Neural cell (in vitro differentiated cells): ENCODE measurements at regions not wholly inside any gene's neighbourhood (a gene's known extent, or its start where the extent isn't known, plus 50 kb on each side); places are given as distances from the start of the nearest gene placed in this dataset.

Experiments used
- H2AFZ ChIP-seq: fragments of 200-600, 300-800 bp; sonication (generic), shearing (Covaris generic); 2 replicates; pipeline ENCODE4 v1.6.0; 2014; ENCODE audit warnings: low read depth, mild to moderate bottlenecking, antibody characterized with exemption, low read length, moderate library complexity
- H3F3A ChIP-seq: fragments of 200-600 bp; shearing (Covaris generic); 2 replicates; pipeline ENCODE4 v1.6.1; 2016; ENCODE audit warnings: mild to moderate bottlenecking, moderate library complexity, mixed read lengths, antibody characterized with exemption, low read length; ENCODE audit not compliant: insufficient read depth, poor library complexity, severe bottlenecking
- H3K27ac ChIP-seq: fragments of 200-600, 300-800 bp; sonication (generic), shearing (Covaris generic); 2 replicates; pipeline ENCODE4 v1.5.1; 2014; ENCODE audit warnings: mild to moderate bottlenecking, low read length, moderate library complexity
- H3K27me3 ChIP-seq: fragments of 300-800, 200-600 bp; sonication (generic), shearing (Covaris generic); 2 replicates; pipeline ENCODE4 v1.6.0; 2014; ENCODE audit warnings: mild to moderate bottlenecking, low read depth, low read length, moderate library complexity; ENCODE audit not compliant: insufficient read depth
- H3K36me3 ChIP-seq: fragments of 300-800, 200-600 bp; sonication (generic), shearing (Covaris generic); 2 replicates; pipeline ENCODE4 v1.5.1; 2014; ENCODE audit warnings: mild to moderate bottlenecking, antibody characterized with exemption, low read length, moderate library complexity; ENCODE audit not compliant: insufficient read depth
- H3K4me2 ChIP-seq: fragments of 300-800, 200-600 bp; sonication (generic), shearing (Covaris generic); 2 replicates; pipeline ENCODE4 v1.6.0; 2014; ENCODE audit warnings: mild to moderate bottlenecking, low read length
- H3K4me3 ChIP-seq: fragments of 300-800, 200-600 bp; sonication (generic), shearing (Covaris generic); 2 replicates; pipeline ENCODE4 v1.5.1; 2014; ENCODE audit warnings: mild to moderate bottlenecking, low read length, moderate library complexity
- H3K79me2 ChIP-seq: fragments of 200-600 bp; shearing (Covaris generic); replicated peaks from 2 replicates; pipeline ENCODE4 v1.6.0; 2014; ENCODE audit warnings: mild to moderate bottlenecking, low read length, moderate library complexity; ENCODE audit not compliant: insufficient read depth
- H3K9ac ChIP-seq: fragments of 300-800, 200-600 bp; sonication (generic), shearing (Covaris generic); 2 replicates; pipeline ENCODE4 v1.6.1; 2016; ENCODE audit warnings: mild to moderate bottlenecking, low read length, mixed read lengths
- H3K9me2 ChIP-seq: fragments of 200-600 bp; shearing (Covaris generic); 2 replicates; pipeline ENCODE4 v1.6.1; 2016; ENCODE audit warnings: mild to moderate bottlenecking, low read length, mixed read lengths; ENCODE audit not compliant: insufficient read depth
- H3K9me3 ChIP-seq: fragments of 200-600, 300-800 bp; sonication (generic), shearing (Covaris generic); 2 replicates; pipeline ENCODE4 v1.6.1; 2016; ENCODE audit warnings: mild to moderate bottlenecking, mixed run types, low read length, moderate library complexity, mixed read lengths
- H4K20me1 ChIP-seq: fragments of 200-600 bp; shearing (Covaris generic); 2 replicates; pipeline ENCODE4 v1.6.1; 2016; ENCODE audit warnings: mild to moderate bottlenecking, mixed run types; ENCODE audit not compliant: insufficient read depth
- CTCF ChIP-seq: fragments of 450-650 bp; IDR thresholded peaks from 2 replicates; pipeline ENCODE4 v1.5.1; 2014; ENCODE audit warnings: antibody characterized with exemption, mild to moderate bottlenecking, moderate library complexity; ENCODE audit not compliant: poor library complexity, severe bottlenecking
- EP300 ChIP-seq: fragments of 450-650 bp; conservative IDR thresholded peaks from 2 replicates; pipeline ENCODE4 v1.6.1; 2014; ENCODE audit warnings: antibody characterized with exemption, mild to moderate bottlenecking, moderate library complexity; ENCODE audit not compliant: poor library complexity, severe bottlenecking
- EZH2 ChIP-seq: fragments of 200-600, 300-800 bp; shearing (Covaris generic), sonication (generic); IDR thresholded peaks from 2 replicates; pipeline ENCODE4 v1.6.1; 2014; ENCODE audit warnings: antibody characterized with exemption, low read length, borderline replicate concordance, mild to moderate bottlenecking; ENCODE audit not compliant: insufficient read depth, poor library complexity, severe bottlenecking
- MXI1 ChIP-seq: fragments of 450-650 bp; conservative IDR thresholded peaks from 2 replicates; pipeline ENCODE4 v1.6.1; 2014; ENCODE audit warnings: antibody characterized with exemption, mild to moderate bottlenecking; ENCODE audit not compliant: poor library complexity, severe bottlenecking
- POLR2AphosphoS5 ChIP-seq: IDR thresholded peaks from 2 replicates; pipeline ENCODE4 v1.6.1; 2012
- RAD21 ChIP-seq: fragments of 450-650 bp; conservative IDR thresholded peaks from 2 replicates; pipeline ENCODE4 v1.6.1; 2014; ENCODE audit warnings: antibody characterized with exemption, mild to moderate bottlenecking, moderate library complexity
- REST ChIP-seq: IDR thresholded peaks from 2 replicates; pipeline ENCODE4 v1.6.1; 2012; ENCODE audit warnings: borderline replicate concordance
- SMC3 ChIP-seq: fragments of 450-650 bp; conservative IDR thresholded peaks from 2 replicates; pipeline ENCODE4 v1.6.1; 2014; ENCODE audit warnings: antibody characterized with exemption, mild to moderate bottlenecking, moderate library complexity; ENCODE audit not compliant: poor library complexity
- TAF1 ChIP-seq: IDR thresholded peaks from 2 replicates; pipeline ENCODE4 v1.6.1; 2012; ENCODE audit warnings: low read depth

GRCh38 chr14:42665083-42665482 lies 1058.4 kb downstream of the LRFN5 start:
- Histone ChIP-seq H3K4me2 (no peak overlapping the region), H3K4me3 (no peak overlapping the region), H3K9me3 (no peaks in the 10 kb centered on the region), H3K27ac (no peak overlapping the region), H3K9ac (no peak overlapping the region), H3K27me3 (no peaks in the 10 kb centered on the region), H3K79me2 (no peaks in the 10 kb centered on the region), H3K9me2 (no peaks in the 10 kb centered on the region), H3K36me3 (no peaks in the 10 kb centered on the region), H2AFZ (no peak overlapping the region), H4K20me1 (no peaks in the 10 kb centered on the region), H3F3A (no peaks in the 10 kb centered on the region)
- TF ChIP-seq POLR2AphosphoS5 (no peak), MXI1 (no peak), EZH2 (no peak), CTCF (no peak), RAD21 (no peak), TAF1 (no peak), SMC3 (no peak), REST (no peak), EP300 (no peak)

DNA sequence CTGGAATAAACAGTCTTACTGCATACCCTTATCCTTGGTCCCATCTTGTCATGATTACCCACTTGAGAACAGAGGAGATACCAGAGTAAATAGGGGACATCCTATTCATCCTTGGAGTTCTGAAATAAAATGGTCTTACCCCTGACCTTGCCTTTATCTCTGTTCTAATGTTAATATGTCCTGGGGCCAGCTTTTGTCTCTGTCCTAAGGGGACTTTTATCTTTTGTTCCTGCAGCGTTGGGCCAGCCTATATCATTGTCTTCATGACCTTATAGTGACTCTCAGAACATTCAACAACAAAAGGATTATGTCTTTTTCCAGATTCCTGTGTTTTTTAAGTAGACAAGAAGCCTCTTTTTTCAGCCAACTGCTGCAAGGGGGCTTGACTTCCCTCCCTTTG lies 1057.5 kb downstream of the LRFN5 start:
- Histone ChIP-seq H3K27ac (no peak overlapping the region), H3K27me3 (no peaks in the 10 kb centered on the region), H3K9me2 (no peaks in the 10 kb centered on the region), H3F3A (no peaks in the 10 kb centered on the region), H3K4me3 (no peak overlapping the region), H4K20me1 (no peaks in the 10 kb centered on the region), H3K4me2 (no peak overlapping the region), H2AFZ (no peak overlapping the region), H3K9ac (no peak overlapping the region), H3K9me3 (no peaks in the 10 kb centered on the region), H3K79me2 (no peaks in the 10 kb centered on the region), H3K36me3 (no peaks in the 10 kb centered on the region)
- TF ChIP-seq RAD21: no peak
- TF ChIP-seq TAF1: no peak
- no peak for TF ChIP-seq REST
